Chondrocyte (in vitro differentiated cells): ENCODE measurements at regions not wholly inside any gene's neighbourhood (a gene's known extent, or its start where the extent isn't known, plus 50 kb on each side); places are given as distances from the start of the nearest gene placed in this dataset.

Experiments
- DNase-seq: peaks from one replicate; pipeline ENCODE4 v3.0.0; 2021; ENCODE audit warnings: mixed read lengths, low spot score
- H3K27ac Mint-ChIP-seq: one replicate; pipeline ENCODE4 v1.8.0; 2021; ENCODE audit warnings: mild to moderate bottlenecking, moderate library complexity, mixed read lengths; ENCODE audit not compliant: unreplicated experiment
- H3K27me3 Mint-ChIP-seq: 2 replicates; pipeline ENCODE4 v1.8.0; 2021; ENCODE audit warnings: low read depth, mixed read lengths
- H3K36me3 Mint-ChIP-seq: 2 replicates; pipeline ENCODE4 v1.8.0; 2021; ENCODE audit warnings: low read depth, mixed read lengths
- H3K4me1 Mint-ChIP-seq: 2 replicates; pipeline ENCODE4 v1.8.0; 2021; ENCODE audit warnings: low read depth, mild to moderate bottlenecking, mixed read lengths
- H3K4me3 Mint-ChIP-seq: one replicate; pipeline ENCODE4 v1.8.0; 2021; ENCODE audit warnings: mild to moderate bottlenecking, moderate library complexity, mixed read lengths; ENCODE audit not compliant: unreplicated experiment
- H3K9me3 Mint-ChIP-seq: 2 replicates; pipeline ENCODE4 v1.8.0; 2021; ENCODE audit warnings: low read depth, mixed read lengths
- CTCF ChIP-seq: fragments of 200-600 bp; sonication (generic); IDR thresholded peaks from 2 replicates; pipeline ENCODE4 v1.5.0; 2021; ENCODE audit warnings: antibody characterized with exemption, mild to moderate bottlenecking, moderate library complexity

- Mint-ChIP-seq H3K9me3 (peaks cover 25% of the 10 kb centered on the region), H3K27ac (no peak overlapping the region), H3K36me3 (peaks cover 6% of the 10 kb centered on the region), H3K27me3 (no peaks in the 10 kb centered on the region), H3K4me3 (no peak overlapping the region), H3K4me1 (no peaks in the 10 kb centered on the region)
- no peak for DNase-seq
- TF ChIP-seq CTCF = no peak
Observed at GRCh38 chr13:82606008-82606407, 1276.3 kb downstream of the SLITRK1 start.

GRCh38 chr13:82597747-82598146, 1284.5 kb downstream of the SLITRK1 start:
- no peak for TF ChIP-seq CTCF
- H3K4me3 Mint-ChIP-seq = no peak overlapping the region
- H3K27ac Mint-ChIP-seq = no peak overlapping the region
- H3K36me3 Mint-ChIP-seq = peaks cover 4% of the 10 kb centered on the region
- DNase-seq = no peak
- H3K4me1 Mint-ChIP-seq = no peaks in the 10 kb centered on the region
- peaks cover 30% of the 10 kb centered on the region for H3K9me3 Mint-ChIP-seq
- no peaks in the 10 kb centered on the region for H3K27me3 Mint-ChIP-seq

- H3K4me1 Mint-ChIP-seq = no peaks in the 10 kb centered on the region
Observed at GRCh38 chr13:82593239-82593638, 1289.0 kb downstream of the SLITRK1 start.

GRCh38 chr13:82571653-82572052, 1310.6 kb downstream of the SLITRK1 start:
- no peak for DNase-seq
- peaks cover 11% of the 10 kb centered on the region for H3K9me3 Mint-ChIP-seq
- no peak overlapping the region for H3K4me3 Mint-ChIP-seq
- no peak for TF ChIP-seq CTCF
- peaks cover 2% of the 10 kb centered on the region for H3K36me3 Mint-ChIP-seq
- H3K27ac Mint-ChIP-seq = no peak overlapping the region
- no peaks in the 10 kb centered on the region for H3K27me3 Mint-ChIP-seq
- H3K4me1 Mint-ChIP-seq = no peaks in the 10 kb centered on the region

More at GRCh38 chr13:82593239-82593638, 1289.0 kb downstream of the SLITRK1 start:
- Mint-ChIP-seq H3K27me3 (peaks cover 3% of the 10 kb centered on the region), H3K9me3 (peaks cover 31% of the 10 kb centered on the region), H3K27ac (no peak overlapping the region), H3K36me3 (peaks cover 4% of the 10 kb centered on the region), H3K4me3 (no peak overlapping the region)
- no peak for DNase-seq
- TF ChIP-seq CTCF = no peak

- H3K27ac Mint-ChIP-seq = no peak overlapping the region
- H3K4me3 Mint-ChIP-seq = no peak overlapping the region
- H3K36me3 Mint-ChIP-seq = peaks cover 2% of the 10 kb centered on the region
- no peaks in the 10 kb centered on the region for H3K9me3 Mint-ChIP-seq
- no peaks in the 10 kb centered on the region for H3K27me3 Mint-ChIP-seq
- DNase-seq = no peak
- H3K4me1 Mint-ChIP-seq = no peaks in the 10 kb centered on the region
- TF ChIP-seq CTCF = no peak
Observed at GRCh38 chr13:82569581-82569980, 1312.7 kb downstream of the SLITRK1 start.
